ENCODE measurements at regions not wholly inside any gene's neighbourhood (a gene's known extent, or its start where the extent isn't known, plus 50 kb on each side); places are given as distances from the start of the nearest gene placed in this dataset.

- TF ChIP-seq, protein P1, sequence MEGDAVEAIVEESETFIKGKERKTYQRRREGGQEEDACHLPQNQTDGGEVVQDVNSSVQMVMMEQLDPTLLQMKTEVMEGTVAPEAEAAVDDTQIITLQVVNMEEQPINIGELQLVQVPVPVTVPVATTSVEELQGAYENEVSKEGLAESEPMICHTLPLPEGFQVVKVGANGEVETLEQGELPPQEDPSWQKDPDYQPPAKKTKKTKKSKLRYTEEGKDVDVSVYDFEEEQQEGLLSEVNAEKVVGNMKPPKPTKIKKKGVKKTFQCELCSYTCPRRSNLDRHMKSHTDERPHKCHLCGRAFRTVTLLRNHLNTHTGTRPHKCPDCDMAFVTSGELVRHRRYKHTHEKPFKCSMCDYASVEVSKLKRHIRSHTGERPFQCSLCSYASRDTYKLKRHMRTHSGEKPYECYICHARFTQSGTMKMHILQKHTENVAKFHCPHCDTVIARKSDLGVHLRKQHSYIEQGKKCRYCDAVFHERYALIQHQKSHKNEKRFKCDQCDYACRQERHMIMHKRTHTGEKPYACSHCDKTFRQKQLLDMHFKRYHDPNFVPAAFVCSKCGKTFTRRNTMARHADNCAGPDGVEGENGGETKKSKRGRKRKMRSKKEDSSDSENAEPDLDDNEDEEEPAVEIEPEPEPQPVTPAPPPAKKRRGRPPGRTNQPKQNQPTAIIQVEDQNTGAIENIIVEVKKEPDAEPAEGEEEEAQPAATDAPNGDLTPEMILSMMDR (IDR thresholded peaks at IDR 0.05; ENCODE audit: low read length): no peak
- TF ChIP-seq EZH2 (IDR thresholded peaks at IDR 0.05; ENCODE audit: borderline replicate concordance, low read length): no peak
Measured at GRCh38 chr1:81313289-81313688, 487.4 kb upstream of the ADGRL2 start.
